Activated gamma-delta T cell treated with anti-CD3 and anti-CD28 coated beads, Interleukin-2, amount 50 U/mL, for 16 hours (primary cell): ENCODE measurements at regions not wholly inside any gene's neighbourhood (a gene's known extent, or its start where the extent isn't known, plus 50 kb on each side); places are given as distances from the start of the nearest gene placed in this dataset.
"Not testable (repeated sequence)": the region's sequence is repeated elsewhere in the genome, so short reads cannot be mapped to it uniquely, and the experiment has no call there.

Source experiments
- DNase-seq: peaks from one replicate; pipeline ENCODE4 v3.0.0-alpha.2; 2020; ENCODE audit warnings: low read depth

DNA sequence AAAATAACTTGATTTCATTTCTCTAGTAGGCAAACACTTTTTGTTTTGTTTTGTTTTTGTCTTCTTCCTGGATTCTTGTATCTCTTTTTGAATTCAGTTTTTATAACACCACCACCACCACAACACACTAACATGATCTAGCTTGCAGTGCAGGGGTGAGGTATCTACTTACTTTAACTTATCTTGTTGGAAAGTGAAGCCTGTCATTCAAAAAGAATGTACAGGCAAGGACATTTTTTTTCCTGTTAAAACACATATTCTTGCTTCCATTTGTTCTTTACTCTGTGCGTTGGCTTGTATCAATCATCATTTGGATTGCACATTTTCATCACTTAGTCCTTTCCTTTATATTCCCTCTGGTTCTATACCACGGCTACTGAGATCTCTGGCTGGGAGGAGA lies 824.2 kb downstream of the PLCL1 start:
- no peak for DNase-seq

- no peak for DNase-seq
Observed at GRCh38 chr2:198622986-198623730, 818.8 kb downstream of the PLCL1 start.

GRCh38 chr2:198615972-198616371 lies 811.6 kb downstream of the PLCL1 start:
- DNase-seq: no peak

DNA sequence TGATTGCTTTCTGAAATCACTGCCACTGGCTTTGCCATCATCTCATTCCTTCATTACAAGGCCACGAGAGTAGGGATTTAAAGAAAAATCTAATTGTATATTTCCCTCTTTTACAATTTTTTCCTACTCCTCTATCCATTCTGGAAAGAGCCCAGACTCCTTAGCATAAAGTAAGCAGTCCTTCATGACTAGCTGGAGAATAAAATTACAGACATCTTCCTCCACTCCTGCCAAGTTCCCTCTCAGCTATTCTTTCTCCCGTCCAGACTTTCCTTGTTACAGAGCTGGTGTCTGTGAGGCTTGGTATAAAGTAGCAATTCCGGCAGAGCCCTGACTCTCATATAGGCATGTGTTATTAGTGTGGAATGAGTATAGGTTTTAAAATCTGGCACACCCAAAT lies 806.8 kb downstream of the PLCL1 start:
- DNase-seq: no peak

DNA sequence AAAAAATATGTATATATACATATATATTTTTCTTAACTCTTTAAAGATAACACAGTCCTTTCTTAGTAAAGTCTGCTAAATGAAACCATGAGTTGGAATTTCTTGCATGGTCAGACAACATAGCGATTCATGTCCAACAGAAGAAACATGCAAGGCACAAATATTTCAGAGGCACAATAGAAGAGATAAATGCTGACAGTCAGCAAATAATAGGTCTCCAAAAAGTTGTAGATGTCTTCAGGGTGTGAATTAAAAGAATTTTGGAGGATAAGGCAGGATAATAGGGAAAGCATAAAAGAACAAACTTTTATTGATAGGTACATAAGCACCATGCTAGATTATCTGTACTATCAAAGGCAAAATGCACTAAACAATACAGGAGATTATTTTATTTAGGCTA lies 800.2 kb downstream of the PLCL1 start:
- DNase-seq: no peak

DNA sequence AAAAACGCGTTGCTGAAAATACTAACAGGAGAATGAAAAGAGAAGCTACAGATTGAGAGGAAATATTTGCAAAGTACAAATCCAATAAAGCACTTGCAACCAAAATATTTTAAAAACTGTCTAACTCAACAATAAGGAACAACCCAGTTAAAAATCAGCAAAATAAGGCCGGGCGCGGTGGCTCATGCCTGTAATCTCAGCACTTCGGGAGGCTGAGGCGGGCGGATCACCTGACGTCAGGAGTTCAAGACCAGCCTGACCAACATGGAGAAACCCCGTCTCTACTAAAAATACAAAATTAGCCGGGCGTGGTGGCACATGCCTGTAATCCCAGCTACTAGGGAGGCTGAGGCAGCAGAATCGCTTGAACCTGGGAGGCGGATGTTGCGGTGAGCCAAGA lies 798.6 kb downstream of the PLCL1 start:
- not testable (repeated sequence) for DNase-seq

DNA sequence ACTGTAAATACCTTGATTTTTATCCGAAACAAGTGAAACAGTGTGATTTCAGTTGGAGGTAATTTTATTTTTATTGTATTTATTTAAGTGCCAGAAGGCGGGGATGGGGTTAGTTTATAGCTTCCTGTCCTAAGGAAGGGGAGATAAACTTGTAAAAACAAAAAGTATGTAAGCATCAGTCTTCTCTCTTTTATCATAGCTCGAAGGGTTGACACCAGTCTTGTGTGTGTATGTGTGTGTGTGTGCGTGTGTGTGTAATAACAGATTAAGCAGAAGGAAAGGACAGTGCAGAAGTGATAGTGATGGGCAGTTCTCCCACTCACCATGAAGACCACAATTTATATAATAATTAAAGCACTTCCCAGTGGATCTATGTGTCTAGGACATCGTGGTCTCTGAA lies 793.3 kb downstream of the PLCL1 start:
- DNase-seq: no peak

- DNase-seq: no peak
Observed at GRCh38 chr2:198596985-198597384, 792.6 kb downstream of the PLCL1 start.

- DNase-seq: no peak
Observed at GRCh38 chr2:198595721-198596120, 791.3 kb downstream of the PLCL1 start.

DNA sequence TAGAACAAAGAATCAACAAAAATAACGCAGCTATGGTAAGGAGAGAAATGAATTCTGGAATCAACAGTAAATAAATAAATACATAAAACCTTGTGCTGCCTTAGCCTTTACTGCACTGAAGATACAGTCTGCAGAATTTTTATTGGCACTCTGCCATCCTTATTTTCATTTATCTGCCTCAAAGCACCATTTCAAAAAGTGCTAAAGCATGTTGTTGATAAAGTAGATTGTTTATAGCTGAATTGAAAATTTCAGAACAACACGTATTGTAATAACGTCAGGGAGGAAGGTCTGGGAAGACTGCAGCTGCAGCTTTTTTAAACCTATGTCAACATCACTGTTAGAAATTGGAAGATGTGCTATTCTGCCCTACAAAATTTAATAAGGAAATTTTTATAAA lies 787.2 kb downstream of the PLCL1 start:
- no peak for DNase-seq

DNA sequence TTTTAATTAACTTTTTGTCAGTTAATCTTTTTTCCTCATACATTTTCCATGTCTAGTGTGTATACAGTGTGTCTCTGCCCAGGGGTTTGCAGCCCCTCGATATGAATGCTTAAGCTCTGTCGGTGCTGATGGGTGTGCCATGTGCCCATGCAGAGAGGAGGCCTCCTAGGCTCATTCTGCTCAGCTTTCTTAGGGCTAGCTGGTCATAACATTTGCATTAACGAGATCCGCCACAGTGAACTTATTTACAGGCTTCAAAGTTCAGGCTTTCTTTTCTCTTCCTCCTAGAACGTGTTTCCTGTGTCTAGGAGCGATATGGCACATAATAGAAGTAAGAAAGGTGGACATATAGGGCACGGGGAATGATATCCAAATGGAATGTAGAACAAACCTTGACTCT lies 783.3 kb downstream of the PLCL1 start:
- no peak for DNase-seq

DNA sequence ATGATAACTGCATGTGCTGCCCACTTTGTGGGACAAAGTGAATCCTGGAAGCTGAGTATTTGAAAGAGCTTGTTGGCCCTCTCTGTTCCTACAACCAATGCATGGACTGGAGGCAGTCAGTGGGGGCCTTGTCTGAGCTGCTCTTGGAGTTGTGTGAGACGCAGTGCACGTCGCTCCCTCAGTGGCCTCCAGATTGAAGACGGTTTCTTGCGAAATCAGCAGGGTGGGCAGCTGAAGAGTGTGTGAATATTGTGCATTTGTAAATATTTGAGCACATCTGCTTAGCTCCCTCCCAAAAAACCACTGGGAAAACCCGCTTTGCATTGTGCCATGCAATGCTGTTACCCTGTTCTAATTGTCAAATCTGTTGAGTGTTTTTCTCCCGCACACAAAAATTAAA lies 782.8 kb downstream of the PLCL1 start:
- no peak for DNase-seq

- DNase-seq: no peak
Observed at GRCh38 chr2:198571393-198571792, 767.0 kb downstream of the PLCL1 start.

GRCh38 chr2:198558176-198558575 lies 753.8 kb downstream of the PLCL1 start:
- no peak for DNase-seq

GRCh38 chr2:198546122-198546521 lies 741.7 kb downstream of the PLCL1 start:
- DNase-seq: no peak

GRCh38 chr2:198545411-198545810 lies 741.0 kb downstream of the PLCL1 start:
- no peak for DNase-seq

DNA sequence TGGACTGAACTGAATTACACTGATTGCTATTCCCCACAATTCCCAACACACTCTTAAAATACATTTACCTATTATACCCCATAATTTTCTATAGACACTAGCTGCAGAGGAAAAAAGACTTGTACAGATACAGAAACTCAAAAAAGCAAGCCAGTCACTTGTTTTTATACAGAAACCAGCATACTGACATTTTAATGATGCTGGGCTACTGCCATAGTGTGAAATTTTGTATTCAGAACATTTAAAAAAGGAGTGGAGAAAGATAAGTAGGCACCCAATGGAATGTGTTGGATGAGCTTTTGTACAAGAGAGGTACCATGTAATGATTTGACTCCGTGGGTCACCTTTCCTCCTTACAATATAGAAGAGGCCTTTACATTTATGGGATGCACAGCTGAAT lies 740.1 kb downstream of the PLCL1 start:
- no peak for DNase-seq

DNA sequence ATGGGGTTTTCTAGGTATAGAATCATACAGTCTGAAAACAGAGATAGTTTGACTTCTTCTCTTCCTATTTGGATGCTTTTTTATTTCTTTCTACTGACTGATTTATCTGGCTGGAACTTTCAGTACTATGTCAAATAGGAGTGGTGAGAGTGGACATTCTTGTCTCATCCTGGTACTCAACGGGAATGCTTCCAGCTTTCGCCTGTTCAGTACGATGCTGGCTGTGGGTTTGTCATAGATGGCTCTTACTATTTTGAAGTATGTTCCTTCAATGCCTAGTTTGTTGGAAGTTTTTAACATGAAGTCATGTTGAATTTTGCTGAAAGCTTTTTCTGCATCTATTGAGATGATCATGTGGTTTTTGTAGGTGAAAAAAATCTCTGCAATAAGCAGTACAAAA lies 730.4 kb downstream of the PLCL1 start:
- no peak for DNase-seq

- DNase-seq: no peak
Observed at GRCh38 chr2:198525211-198525969, 721.0 kb downstream of the PLCL1 start.

GRCh38 chr2:198523710-198524109 lies 719.3 kb downstream of the PLCL1 start:
- no peak for DNase-seq

- DNase-seq: no peak
Observed at GRCh38 chr2:198518935-198519334, 714.5 kb downstream of the PLCL1 start.

DNA sequence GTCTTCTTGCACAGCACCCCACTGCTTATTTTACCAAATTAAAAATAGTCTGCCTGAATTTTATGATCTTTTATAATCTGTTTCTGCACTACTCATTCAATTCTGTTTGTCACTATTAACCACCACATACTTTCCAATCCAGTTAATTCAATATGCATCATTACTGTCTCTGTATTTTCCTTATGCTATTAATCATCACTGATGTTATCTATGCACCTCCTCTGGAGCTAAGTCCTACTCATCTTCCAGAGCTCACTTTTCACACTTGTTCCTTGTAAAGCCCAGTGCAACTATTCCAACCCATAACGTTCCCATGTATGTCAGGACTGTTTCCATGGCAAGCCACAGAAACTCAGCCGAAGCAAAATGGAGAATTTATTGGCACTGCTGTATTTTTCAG lies 713.6 kb downstream of the PLCL1 start:
- no peak for DNase-seq

DNA sequence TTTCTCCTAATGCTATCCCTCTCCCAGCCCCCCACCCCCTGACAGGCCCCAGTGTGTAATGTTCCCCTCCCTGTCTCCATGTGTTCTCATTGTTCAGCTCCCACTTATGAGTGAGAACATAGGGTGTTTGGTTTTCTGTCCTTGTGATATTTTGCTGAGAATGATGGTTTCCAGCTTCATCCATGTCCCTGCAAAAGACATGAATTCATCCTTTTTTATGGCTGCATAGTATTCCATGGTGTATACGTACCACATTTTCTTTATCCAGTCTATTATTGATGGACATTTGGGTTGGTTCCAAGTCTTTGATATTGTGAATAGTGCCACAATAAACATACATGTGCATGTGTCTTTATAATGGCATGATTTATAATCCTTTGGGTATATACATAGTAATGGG lies 704.2 kb downstream of the PLCL1 start:
- not testable (repeated sequence) for DNase-seq

GRCh38 chr2:198499539-198499938 lies 695.1 kb downstream of the PLCL1 start:
- DNase-seq: no peak
